ENCODE measurements at regions not wholly inside any gene's neighbourhood (a gene's known extent, or its start where the extent isn't known, plus 50 kb on each side); places are given as distances from the start of the nearest gene placed in this dataset.

DNA sequence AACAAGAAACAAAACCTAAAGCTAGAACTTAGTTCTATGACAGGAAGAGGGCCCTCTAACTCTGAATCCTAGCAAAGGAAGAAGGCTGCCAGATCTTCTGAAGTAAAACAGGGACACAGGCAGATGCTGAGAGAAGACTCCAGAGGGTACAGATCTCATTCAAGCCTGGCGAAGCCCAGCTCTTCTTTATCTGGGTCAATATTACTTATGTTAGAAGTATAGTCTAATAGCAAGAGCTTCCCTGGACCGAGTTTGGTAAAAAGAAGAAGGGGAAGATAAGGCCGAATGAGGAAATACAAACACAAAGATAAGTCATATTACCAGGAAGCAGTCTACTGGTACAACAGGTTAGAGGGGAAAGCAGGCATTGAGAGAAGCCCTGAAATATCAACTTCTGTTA, 79.9 kb upstream of the CCDC91 start:
- DNase-seq, result no peak

DNA sequence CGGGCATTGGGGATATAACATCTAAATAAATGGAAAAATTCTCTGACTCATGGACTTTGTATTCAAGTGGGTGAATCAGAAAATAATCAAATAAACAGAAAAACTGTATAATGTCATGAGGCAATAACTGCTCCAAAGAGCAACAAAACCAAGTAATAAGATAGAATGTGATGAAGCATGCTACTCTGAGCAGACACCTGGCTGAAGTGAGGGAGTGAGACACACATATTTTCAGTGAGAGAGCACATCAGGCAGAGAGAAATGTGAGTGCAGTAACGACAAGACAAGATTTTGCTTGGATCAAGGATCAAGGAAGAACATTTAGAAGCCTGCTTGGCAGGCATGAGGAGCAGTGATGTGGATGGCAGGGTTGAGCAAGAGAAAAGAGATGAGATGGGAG, 75.8 kb upstream of the CCDC91 start:
- DNase-seq, result no peak

DNA sequence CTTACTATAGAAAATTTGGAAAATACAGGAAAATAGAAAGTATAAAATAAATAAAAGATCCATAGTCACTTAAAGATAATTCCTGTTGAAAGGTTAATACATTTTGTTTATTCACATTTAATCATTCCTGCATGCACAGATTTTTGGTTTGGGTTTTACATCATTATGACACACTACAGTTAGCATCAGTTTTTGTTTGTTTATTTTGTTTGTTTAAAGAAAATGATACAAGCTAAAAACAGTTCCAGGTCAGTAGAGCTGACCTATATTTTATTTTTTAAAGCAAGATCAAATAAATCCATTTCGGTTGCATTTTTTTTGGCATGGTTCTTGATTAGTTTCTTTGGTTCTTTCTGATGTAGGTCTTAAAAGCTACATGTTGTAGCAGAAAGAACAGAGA, 68.8 kb upstream of the CCDC91 start:
- DNase-seq, result no peak

DNA sequence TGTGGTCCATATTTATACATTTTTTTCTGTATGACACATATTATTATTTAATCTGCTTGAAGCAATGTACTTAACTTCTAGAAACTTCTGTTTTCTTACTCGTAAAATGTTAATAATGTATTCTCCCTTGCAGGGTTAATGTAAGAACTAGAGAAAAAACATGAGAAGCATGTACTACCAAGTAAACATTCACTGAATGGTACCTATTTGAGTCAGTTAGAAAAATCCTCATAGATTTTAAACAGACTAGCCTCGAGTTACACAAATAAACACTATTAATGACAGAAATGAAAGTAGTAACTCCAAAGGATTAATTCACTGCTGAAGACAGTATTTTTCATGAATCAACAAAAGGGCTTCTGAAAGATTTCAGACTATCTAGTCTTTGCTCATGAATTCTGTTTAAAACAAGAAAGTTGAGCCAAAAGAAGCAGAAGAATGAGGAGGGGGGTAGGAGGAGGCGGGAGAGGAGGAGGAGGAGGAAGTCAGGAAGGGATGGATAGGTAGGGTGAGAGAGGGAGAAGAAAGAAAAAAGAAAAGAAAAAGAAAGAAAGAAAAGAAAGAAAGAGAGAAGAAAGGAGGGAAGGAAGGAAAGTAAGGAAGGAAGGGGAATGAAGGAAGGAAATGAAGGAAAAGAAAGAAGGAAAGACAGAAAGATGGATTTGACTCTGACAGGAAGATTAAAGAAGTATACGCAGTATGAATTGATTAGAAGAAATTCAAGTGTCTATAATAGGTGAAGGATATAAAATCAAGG, 68.2 kb upstream of the CCDC91 start:
- DNase-seq, result no peak

DNA sequence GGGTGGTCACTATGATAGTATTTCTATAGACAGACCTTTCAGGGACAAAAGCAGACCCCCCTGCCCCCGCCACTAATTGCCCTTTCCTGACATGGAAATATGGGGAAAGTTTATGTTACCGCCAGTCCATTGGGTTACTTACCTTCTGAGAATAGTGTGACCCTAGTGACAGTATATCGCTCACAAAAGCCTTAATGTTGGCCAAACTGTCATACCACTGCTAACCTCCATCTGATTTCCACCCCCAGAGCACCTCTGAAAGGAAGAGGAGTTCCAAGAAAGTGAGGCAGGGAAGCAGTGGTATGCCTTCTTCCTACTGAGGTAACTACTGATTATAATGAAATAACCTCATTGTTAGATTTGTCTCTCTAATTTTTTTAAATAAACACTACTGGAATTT, 67.5 kb upstream of the CCDC91 start:
- DNase-seq, result no peak

DNA sequence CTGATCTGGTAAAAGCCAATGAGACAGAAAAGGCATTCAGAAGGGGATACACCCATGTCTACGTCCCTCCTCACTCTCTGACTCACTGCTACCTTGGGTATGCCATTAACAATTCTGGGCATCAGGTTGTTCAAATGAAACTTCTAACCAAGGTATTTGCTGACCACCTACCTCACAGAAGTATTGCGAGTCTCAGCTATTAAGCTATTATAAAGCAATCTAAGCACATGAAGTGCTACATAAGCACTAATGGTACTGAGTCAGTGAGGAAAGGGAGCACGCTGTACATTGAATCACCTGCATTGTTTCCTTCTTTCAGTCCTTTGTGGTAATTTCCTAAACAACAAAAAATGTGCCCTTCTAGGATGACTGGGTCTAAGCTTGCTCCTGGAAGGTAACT, 62.8 kb upstream of the CCDC91 start:
- no peak for DNase-seq

DNA sequence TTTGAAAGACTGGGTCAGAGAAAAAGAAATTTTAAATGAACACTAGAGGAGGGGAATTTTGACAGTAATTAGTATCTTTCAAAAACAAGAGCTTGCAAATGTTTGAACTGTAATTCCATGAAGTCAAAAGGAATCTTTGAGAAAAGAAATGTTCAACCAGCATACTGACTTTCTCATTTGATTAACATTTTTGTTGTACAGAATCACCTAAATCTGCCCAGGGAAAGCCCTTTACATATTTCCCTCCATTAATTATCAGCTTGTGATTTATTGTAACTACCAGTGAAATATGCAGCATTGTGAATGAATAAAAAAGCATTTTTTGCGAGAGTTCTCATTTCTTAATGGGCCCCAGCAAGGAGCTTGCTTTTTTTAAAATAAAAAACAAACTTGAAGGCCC, 61.2 kb upstream of the CCDC91 start:
- DNase-seq, result no peak

DNA sequence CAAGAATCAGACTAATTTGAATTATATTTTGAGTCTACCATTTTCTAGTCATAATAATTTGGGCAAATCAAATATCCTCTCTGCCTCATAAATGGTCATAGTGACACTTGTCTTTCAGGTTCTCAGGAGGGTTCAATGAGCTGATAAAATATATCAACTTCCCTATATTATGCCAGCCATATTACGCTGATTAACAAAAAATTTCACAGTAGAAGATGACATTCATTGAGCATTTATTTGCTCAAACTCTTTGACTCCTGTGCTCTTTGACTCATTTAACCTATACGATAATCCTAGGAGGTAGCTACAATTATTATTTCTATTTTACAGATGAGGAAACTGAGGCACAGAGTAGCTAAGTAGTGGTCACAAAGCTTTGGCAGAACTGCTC, 60.0 kb upstream of the CCDC91 start:
- no peak for DNase-seq

DNA sequence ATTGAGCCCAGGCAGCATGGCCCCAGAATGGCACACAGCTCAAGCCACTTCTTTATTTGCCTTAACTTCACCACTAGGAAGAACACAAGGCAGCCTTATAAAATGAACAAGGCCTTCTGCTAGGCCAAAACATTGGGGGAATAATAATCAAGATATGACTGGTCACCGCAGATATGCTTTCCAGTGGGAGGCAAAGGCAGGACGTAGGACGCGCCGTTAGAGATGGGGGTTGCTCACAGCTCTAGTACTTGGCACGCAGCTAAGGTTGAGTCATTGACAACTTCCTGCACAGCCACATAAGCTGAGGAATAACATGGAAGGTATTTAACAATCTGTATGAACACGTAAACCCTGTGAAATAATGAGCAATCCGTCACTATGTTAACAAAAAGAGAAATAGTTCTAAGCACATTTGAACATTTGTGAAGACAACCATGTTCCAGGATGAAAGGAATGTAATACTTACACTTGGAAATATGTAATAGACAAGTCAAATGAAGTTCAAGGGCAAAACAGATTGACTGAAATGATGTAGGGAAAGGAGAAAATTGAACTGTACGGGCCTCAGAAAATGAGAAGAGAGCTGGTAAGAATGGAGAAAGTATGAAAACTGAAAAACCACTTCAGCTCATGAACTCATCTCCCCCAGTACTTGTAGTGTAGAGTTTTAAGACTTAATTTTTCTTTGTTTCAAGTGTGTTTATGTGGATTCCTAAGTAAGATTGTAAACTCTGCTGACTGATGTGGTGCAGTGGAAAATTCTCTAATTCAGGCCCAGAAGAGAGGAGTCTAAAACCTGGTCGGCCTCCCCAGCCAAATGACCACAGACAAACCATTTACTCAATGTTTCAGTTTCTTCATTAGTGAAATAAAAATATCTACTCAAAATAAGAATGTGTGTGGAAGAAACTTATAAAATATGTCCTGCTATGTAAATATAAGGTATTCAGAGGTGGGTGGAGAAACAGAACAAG, 59.3 kb upstream of the CCDC91 start:
- no peak for DNase-seq

DNA sequence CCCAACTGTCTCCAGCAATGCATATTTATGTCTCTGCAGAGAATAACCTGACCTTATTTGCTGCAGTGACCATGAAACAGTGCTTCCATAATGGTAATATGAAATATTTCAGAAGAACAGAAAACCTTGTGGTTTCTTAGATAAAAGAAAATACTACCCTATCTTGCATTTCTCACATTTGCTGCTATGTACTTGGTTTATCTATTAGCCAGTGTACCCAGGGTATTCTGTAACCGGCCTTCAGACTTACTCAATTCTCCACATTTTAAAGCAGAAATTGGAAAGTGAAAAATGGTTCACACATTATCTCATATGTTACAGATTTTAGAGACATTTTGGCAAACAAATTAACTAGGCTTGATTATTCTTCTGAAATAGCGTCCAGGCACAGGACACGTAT, 57.9 kb upstream of the CCDC91 start:
- no peak for DNase-seq

DNA sequence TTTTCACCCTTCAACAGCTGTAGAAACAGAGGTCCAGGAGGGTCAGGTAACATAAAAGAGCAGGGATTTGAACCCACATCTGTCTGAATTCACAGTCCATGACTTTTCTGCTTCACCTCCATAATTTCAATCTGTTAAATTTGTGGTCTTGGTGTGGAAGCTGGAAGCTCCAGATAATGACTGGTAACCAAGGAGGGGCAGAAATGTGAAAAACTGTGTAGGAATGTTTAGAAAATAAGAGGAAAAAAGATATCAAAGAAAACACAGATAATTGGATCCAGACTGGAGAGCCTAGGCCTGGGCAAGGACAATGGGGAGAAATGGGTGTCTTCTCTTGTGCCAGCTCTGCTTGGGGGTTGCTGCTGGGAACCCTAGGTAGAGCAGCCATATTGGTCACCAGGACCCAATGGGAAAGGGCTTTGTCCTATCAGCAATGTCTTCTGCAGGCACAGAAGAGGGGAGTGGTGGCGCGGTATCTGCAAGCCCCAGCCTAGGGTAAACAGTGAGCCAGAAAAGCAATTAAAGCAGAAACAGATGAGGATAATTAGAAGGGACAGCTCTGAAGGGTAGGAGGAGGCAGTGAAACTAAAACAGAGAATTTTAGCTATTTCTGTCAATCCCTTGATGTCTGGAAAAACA, 54.3 kb upstream of the CCDC91 start:
- DNase-seq, result no peak

DNA sequence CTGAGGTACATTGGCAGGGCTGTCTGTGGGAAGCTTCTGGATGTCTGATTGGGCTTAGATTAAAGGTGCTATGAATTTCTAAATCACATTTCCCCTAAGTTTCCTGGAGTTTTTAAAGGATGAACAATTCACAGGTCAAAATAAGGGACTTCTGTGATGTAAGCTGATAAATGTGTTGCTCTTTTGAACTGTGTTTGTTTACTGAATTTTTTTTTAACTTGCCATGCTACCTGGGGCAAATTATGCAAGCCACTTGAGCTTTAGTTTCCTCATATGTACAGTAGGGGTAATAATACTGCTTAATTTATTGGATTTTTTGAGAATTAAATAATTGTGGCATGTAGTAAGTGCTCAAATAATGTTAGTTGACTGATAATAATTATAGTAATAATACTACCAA, 52.8 kb upstream of the CCDC91 start:
- no peak for DNase-seq

DNA sequence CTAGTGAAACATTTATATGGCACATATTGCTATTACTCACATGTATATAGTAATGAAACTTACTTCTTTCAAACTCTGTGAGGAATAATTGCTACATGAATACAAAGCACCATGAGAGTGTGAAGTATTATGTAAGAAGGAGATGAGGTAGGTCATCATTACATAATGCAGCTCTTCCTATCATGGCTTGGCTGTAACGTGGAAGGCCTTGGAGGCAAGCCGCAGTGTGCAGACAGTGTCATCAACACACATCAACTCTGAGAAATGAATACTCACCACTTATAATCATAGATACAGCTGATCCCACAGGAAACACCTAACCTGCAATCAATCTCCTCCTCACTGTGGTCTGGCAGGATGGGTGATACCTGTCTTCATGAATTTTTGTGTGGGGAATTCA, 49.9 kb upstream of the CCDC91 start:
- no peak for DNase-seq

Data from NCI-H82 (cell line).